Skeletal muscle tissue (tissue), 3 donors: ENCODE measurements at regions not wholly inside any gene's neighbourhood (a gene's known extent, or its start where the extent isn't known, plus 50 kb on each side); places are given as distances from the start of the nearest gene placed in this dataset.

Experiments used
- H3K27ac ChIP-seq: one replicate; pipeline ENCODE4 v1.7.0; 2013; ENCODE audit warnings: mild to moderate bottlenecking, low read depth, low read length, inconsistent platforms
- H3K27me3 ChIP-seq, 3 donors: one replicate each; pipeline ENCODE4 v1.7.0; 2013; ENCODE audit warnings: low read length in 3 of 3; ENCODE audit not compliant: control insufficient read depth in 3 of 3, insufficient read depth in 3 of 3
- H3K36me3 ChIP-seq, 3 donors: one replicate each; pipeline ENCODE4 v1.7.0; 2013; ENCODE audit warnings: low read length in 3 of 3; ENCODE audit not compliant: control insufficient read depth in 3 of 3, insufficient read depth in 3 of 3
- H3K4me1 ChIP-seq, 3 donors: one replicate each; pipeline ENCODE4 v1.7.0; 2013; ENCODE audit warnings: low read length in 3 of 3, mild to moderate bottlenecking in 3 of 3; ENCODE audit not compliant: control insufficient read depth in 3 of 3, insufficient read depth in 3 of 3
- H3K4me3 ChIP-seq, 3 donors: one replicate each; pipeline ENCODE4 v1.7.0; 2013; ENCODE audit warnings: low read length in 3 of 3
- H3K9ac ChIP-seq, 3 donors: one replicate each; pipeline ENCODE4 v1.7.0; 2013; ENCODE audit warnings: low read length in 3 of 3, mild to moderate bottlenecking in 3 of 3, moderate library complexity in 2 of 3, low read depth in 1 of 3
- H3K9me3 ChIP-seq, 3 donors: one replicate each; pipeline ENCODE4 v1.7.0; 2013; ENCODE audit warnings: low read length in 3 of 3; ENCODE audit not compliant: control insufficient read depth in 3 of 3
- donor health status: Osteomylitis.

DNA sequence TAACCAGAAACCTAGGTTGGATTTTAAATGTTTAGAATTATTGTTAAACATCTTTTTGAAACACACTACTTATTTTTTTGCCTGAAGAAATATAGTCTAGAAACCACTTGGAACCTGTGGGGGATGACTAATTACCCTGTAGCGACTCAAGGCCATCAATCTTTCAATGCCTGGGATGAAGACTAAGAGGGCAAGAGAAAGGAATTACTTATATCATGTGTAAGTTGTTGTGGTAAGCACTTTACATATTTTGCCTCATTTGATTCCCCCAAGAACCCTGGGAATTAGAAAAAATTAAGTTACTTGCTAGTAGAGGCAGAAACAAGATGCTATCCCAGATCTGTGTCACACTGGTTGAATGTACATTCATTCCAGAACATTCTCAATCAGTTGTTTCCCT is 170.9 kb upstream of the GRIA3 start:
- Histone ChIP-seq H3K9ac (no peak overlapping the region), H3K4me1 (no peaks in the 10 kb centered on the region), H3K9me3 (no peaks in the 10 kb centered on the region), H3K27me3 (no peaks in the 10 kb centered on the region), H3K4me3 (no peak overlapping the region), H3K36me3 (no peaks in the 10 kb centered on the region), H3K27ac (no peak overlapping the region)

DNA sequence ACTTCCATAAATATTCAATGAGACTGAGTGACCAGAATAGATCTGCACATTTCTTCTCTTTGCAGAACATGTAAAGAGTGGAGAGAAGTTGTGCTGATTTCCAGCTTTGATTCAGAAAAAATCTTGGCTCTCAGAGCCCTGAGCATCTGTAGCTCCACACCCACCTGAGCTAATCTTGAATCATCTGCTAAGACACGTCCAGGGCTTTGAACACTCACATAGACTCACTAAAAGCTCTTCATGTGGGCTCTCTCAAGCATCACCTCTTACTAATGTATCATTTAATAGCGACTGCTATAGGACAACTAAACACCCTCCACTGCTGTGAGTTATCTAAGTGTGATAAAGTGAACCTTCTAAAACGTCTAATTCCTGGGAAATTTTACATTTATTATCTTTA is 147.7 kb upstream of the GRIA3 start:
- no peak overlapping the region for H3K27ac ChIP-seq
- no peak overlapping the region for H3K9ac ChIP-seq
- no peak overlapping the region for H3K4me3 ChIP-seq
- H3K9me3 ChIP-seq = no peaks in the 10 kb centered on the region
- no peaks in the 10 kb centered on the region for H3K4me1 ChIP-seq
- H3K36me3 ChIP-seq = no peaks in the 10 kb centered on the region
- no peaks in the 10 kb centered on the region for H3K27me3 ChIP-seq

DNA sequence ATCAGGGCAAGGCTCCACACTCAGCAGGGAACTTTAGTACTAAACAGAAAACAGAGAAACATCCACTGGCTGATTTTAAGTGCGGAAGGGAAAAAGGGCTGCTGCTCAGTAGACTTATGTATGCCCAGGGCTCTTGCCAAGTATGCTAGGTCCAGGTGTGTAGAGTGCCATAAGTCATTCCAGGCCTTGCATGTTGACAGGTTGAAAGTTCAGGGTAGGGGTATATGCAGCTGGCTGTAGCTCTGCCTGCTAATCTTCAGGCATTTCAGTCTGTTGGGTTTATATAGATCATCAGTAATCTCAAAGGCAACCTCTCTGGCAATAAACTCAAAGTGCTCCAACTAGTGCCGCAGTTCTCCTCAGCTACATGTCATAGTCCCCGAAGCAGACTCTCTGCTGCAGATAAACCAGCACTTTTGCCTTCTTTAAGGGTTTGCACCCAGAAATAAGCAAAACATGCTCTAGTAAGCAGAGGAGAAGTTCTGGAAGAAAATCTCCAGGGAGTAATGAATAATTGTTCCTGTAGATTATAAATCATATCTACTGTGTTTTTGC is 134.9 kb upstream of the GRIA3 start:
- Histone ChIP-seq H3K27me3 (no peaks in the 10 kb centered on the region), H3K9me3 (no peaks in the 10 kb centered on the region), H3K36me3 (no peaks in the 10 kb centered on the region), H3K9ac (no peak overlapping the region), H3K4me3 (no peak overlapping the region), H3K27ac (no peak overlapping the region), H3K4me1 (no peaks in the 10 kb centered on the region)

DNA sequence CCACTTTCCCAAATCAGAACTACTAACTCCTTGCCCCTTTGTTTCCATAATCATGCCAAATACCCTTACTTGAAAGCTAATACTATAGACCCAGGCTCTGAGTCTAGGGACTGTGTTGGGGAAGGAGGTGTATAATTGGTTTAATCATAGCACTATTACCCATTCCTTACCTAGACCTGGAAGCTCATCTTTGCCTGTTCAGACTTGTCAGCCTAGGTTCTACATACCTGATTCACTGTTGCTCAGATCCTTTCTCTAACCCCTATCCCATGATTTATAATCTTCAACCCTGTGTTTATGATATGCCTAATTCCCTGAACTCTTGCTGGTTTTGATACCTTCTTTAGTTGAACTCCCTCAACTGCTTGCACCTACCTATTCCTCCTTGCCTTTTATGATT is 123.1 kb upstream of the GRIA3 start:
- H3K4me3 ChIP-seq = no peak overlapping the region
- no peaks in the 10 kb centered on the region for H3K27me3 ChIP-seq
- no peaks in the 10 kb centered on the region for H3K9me3 ChIP-seq
- H3K36me3 ChIP-seq = no peaks in the 10 kb centered on the region
- H3K4me1 ChIP-seq = no peaks in the 10 kb centered on the region
- no peak overlapping the region for H3K27ac ChIP-seq
- H3K9ac ChIP-seq = no peak overlapping the region

DNA sequence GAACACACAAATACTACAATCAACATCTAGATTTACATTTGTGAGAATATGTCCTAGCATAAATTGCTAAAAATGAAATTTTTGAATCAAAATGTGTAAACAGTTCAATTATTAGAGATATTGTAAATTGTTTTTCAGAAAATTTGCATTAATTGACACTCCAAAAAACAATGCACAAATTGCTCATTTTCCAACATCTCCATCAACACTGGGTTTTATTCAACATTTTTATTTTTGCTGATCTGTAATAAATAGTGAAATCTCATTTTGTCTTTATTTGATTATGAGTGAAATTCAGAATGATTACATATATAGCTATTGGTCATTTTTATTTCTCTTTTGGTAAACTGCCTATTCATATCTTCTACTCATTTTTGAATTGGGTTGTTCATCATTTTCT is 120.0 kb upstream of the GRIA3 start:
- Histone ChIP-seq H3K9me3 (no peaks in the 10 kb centered on the region), H3K27me3 (no peaks in the 10 kb centered on the region), H3K4me1 (no peaks in the 10 kb centered on the region), H3K9ac (no peak overlapping the region), H3K36me3 (no peaks in the 10 kb centered on the region), H3K27ac (no peak overlapping the region), H3K4me3 (no peak overlapping the region)

DNA sequence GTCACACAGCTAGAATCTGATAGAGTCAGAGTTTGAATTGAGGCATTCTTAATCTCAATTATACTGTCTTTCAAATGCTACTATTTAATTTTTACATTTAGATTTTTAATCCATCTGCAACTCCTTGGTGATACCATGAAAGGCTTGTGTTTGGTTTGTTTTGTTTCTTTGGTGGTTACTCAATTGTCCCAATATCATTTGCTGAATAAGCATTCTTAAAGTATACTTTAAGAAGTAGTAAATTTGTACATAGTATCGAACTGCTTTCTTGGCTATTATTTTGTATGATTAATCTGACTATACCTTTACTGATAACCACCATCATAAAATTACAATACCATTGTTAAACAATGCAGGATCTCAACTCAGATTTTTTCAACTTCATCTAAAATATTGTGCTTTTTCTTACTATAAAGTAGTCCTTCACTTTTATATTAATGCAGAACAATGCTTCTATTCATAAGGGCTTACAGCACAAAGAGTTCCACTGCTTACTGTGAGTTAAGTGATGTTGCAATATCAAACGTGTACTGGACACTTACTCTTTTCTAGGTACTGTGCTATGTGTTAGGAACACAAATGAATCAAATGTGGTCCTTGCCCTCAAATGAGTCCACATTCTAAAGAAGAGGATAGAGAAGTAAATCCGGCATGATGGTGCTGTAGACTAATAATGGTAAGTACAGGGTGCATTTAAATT is 111.2 kb upstream of the GRIA3 start:
- Histone ChIP-seq H3K36me3 (no peaks in the 10 kb centered on the region), H3K9ac (no peak overlapping the region), H3K27me3 (no peaks in the 10 kb centered on the region), H3K9me3 (no peaks in the 10 kb centered on the region), H3K4me3 (no peak overlapping the region), H3K27ac (no peak overlapping the region), H3K4me1 (no peaks in the 10 kb centered on the region)

DNA sequence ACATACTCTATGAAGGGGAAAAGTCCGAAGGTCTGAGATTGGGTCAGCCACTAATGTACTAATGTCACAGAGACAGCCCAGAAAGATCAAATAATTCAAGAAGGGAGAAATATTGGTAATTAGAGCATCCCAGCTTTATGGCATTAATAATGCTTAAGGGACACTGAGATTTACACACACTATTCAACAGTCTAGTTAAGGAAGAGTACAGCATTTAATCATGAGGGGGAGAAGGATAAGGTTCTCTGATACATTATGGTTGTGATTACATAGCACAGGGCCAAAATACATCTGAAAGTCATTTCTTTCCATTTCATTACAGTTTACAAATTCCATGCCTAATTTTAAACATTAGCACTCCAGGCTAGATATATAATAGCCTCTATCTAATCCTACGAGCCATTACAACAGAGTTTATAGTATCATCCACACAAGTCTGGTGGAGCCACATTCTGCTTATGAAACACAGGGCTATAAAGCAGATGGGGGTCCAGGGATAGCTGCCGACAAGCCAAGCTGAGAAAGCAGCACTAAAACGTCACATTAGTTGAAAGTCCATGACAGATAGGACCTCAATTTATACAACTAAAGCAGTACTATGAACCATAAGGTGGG is 108.0 kb upstream of the GRIA3 start:
- no peaks in the 10 kb centered on the region for H3K27me3 ChIP-seq
- no peak overlapping the region for H3K4me3 ChIP-seq
- no peak overlapping the region for H3K27ac ChIP-seq
- no peak overlapping the region for H3K9ac ChIP-seq
- no peaks in the 10 kb centered on the region for H3K4me1 ChIP-seq
- no peaks in the 10 kb centered on the region for H3K36me3 ChIP-seq
- H3K9me3 ChIP-seq = no peaks in the 10 kb centered on the region

DNA sequence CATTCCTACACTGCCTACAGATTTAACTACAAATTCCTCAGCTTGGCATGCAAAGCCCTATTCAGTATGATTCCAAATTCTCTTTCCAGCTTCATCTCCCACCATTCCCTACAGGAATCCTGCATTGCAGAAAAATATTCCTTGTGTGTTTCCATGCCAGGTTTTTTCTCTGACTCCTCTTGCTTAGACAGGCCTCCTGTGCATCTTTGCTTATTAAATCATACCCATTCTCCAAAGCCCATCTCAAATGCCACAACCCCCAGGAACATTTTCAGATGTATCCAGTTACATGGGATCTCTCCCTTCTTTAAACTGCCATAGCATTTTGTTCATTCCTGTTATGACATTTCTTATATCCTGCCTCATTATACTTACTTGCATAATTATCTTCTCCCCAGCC is 106.4 kb upstream of the GRIA3 start:
- Histone ChIP-seq H3K9me3 (no peaks in the 10 kb centered on the region), H3K9ac (no peak overlapping the region), H3K4me1 (no peaks in the 10 kb centered on the region), H3K36me3 (no peaks in the 10 kb centered on the region), H3K27me3 (no peaks in the 10 kb centered on the region), H3K4me3 (no peak overlapping the region), H3K27ac (no peak overlapping the region)

DNA sequence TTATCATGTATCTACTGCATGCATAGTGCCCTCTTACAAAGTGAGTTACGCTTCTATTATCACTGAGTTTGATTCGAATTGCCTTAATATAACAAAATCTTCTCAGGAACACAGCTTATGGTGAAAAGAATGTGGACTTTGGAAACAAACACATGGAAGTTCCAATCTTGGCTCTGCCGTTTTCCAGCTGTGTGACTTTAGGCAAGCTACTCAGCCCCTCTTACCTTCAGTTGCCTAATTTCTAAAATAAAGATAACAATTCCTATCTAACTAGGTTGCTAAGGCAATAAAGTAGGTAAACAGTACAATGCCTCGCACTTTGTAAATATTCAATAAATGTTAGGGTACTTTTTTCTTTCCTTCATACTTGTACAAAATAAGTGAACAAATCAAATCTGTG is 104.0 kb upstream of the GRIA3 start:
- no peak overlapping the region for H3K9ac ChIP-seq
- no peak overlapping the region for H3K27ac ChIP-seq
- no peak overlapping the region for H3K4me3 ChIP-seq

DNA sequence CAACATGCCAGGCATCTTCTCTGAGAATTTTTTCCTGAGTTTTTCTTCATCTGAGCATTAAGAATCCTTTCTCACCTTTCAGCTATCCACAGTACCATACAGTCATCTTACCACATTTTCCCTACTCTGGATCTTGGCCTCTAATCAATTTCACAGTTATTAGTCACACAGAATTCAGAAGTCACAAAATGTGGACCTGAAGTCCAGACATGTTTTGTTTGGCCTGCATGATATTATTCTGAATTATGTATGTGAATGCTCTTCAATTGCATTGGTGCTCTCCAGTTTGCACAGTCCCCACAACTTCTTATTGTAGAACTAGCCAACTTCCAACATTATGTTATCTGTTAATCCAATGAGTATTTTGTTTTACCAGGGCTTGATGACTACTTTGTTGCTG is 102.3 kb upstream of the GRIA3 start:
- Histone ChIP-seq H3K36me3 (no peaks in the 10 kb centered on the region), H3K27ac (no peak overlapping the region), H3K9me3 (no peaks in the 10 kb centered on the region), H3K9ac (no peak overlapping the region), H3K27me3 (no peaks in the 10 kb centered on the region), H3K4me3 (no peak overlapping the region), H3K4me1 (no peaks in the 10 kb centered on the region)

More for the DNA sequence above, 104.0 kb upstream of the GRIA3 start:
- H3K9me3 ChIP-seq = no peaks in the 10 kb centered on the region
- no peaks in the 10 kb centered on the region for H3K27me3 ChIP-seq
- no peaks in the 10 kb centered on the region for H3K4me1 ChIP-seq
- H3K36me3 ChIP-seq = no peaks in the 10 kb centered on the region
